Lower leg skin (tissue), 3 donors: ENCODE measurements at regions not wholly inside any gene's neighbourhood (a gene's known extent, or its start where the extent isn't known, plus 50 kb on each side); places are given as distances from the start of the nearest gene placed in this dataset.

ENCODE experiments used
- POLR2A ChIP-seq, 2 donors: fragments of 450-650 bp; IDR thresholded peaks; one replicate each; pipeline ENCODE4 v1.6.1; 2016 to 2017; ENCODE audit warnings: antibody characterized with exemption in 2 of 2, mild to moderate bottlenecking in 1 of 2, moderate library complexity in 1 of 2
- TF ChIP-seq, protein P1 (sequence below), 3 donors: fragments of 450-650 bp; IDR thresholded peaks; one replicate each; pipeline ENCODE4 v1.5.1; 2016; ENCODE audit warnings: antibody characterized with exemption in 3 of 3, mild to moderate bottlenecking in 3 of 3, moderate library complexity in 2 of 3

DNA sequence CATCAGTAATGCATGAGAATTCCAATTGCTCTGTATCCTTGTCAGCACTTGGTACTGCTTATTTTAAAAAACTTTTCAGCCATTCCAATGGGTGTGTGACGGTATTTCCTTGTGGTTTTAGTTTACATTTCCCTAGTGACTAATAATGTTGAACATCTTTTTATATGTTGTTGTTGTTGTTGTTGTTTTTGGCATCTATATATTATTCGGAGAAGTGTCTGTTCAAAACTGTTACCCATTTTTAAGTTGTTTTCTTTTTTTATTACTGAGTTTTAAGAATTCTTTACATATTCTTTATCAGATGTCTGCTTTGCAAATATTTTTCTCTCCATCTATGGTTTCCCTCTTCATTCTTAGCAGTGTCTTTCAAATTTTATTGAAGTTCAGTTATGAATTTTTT, 231.1 kb upstream of the POU3F1 start:
- TF ChIP-seq POLR2A (IDR thresholded peaks at IDR 0.05), result no peak
- TF ChIP-seq, protein P1, sequence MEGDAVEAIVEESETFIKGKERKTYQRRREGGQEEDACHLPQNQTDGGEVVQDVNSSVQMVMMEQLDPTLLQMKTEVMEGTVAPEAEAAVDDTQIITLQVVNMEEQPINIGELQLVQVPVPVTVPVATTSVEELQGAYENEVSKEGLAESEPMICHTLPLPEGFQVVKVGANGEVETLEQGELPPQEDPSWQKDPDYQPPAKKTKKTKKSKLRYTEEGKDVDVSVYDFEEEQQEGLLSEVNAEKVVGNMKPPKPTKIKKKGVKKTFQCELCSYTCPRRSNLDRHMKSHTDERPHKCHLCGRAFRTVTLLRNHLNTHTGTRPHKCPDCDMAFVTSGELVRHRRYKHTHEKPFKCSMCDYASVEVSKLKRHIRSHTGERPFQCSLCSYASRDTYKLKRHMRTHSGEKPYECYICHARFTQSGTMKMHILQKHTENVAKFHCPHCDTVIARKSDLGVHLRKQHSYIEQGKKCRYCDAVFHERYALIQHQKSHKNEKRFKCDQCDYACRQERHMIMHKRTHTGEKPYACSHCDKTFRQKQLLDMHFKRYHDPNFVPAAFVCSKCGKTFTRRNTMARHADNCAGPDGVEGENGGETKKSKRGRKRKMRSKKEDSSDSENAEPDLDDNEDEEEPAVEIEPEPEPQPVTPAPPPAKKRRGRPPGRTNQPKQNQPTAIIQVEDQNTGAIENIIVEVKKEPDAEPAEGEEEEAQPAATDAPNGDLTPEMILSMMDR (IDR thresholded peaks at IDR 0.05), result no peak
